Common myeloid progenitor, CD34-positive (primary cell): ENCODE measurements at regions not wholly inside any gene's neighbourhood (a gene's known extent, or its start where the extent isn't known, plus 50 kb on each side); places are given as distances from the start of the nearest gene placed in this dataset.

Experiments
- CTCF ChIA-PET: fragments of 350-600 bp; sonication (Branson Sonifier 250); formaldehyde crosslinking; loops from one replicate; lab custom pipeline; 2021; ENCODE audit warnings: antibody characterized with exemption; lab: Charles Lee
- POLR2A ChIA-PET: fragments of 350-600 bp; sonication (Branson Sonifier 250); formaldehyde crosslinking; loops from one replicate; lab custom pipeline; 2021; ENCODE audit warnings: antibody characterized with exemption; lab: Charles Lee
- DNase-seq, 3 donors: peaks; one replicate each; pipeline versions ENCODE4 v3.0.0 to v3.0.0-alpha.2; 2013
- H3K27ac ChIP-seq, 2 experiments: 1 replicate in 1 of 2; 2 replicates in 1 of 2; pipeline ENCODE4 v1.7.0; 2013; ENCODE audit warnings: inconsistent platforms in 2 of 2, low read length in 2 of 2, mild to moderate bottlenecking in 2 of 2, low read depth in 1 of 2, moderate library complexity in 1 of 2; ENCODE audit not compliant: severe bottlenecking in 2 of 2, insufficient read depth in 1 of 2, poor library complexity in 1 of 2
- H3K27me3 ChIP-seq, 5 experiments: replicated peaks in 2 of 5; 1 replicate in 3 of 5; 2 replicates in 2 of 5; pipeline versions ENCODE4 v1.6.1 to v1.7.0; 2013; ENCODE audit warnings: low read length in 4 of 5, mild to moderate bottlenecking in 2 of 5, moderate library complexity in 2 of 5, inconsistent platforms in 1 of 5; ENCODE audit not compliant: insufficient read depth in 5 of 5, control insufficient read depth in 4 of 5
- H3K36me3 ChIP-seq, 4 experiments: 1 replicate in 2 of 4; 2 replicates in 2 of 4; pipeline versions ENCODE4 v1.6.1 to v1.7.0; 2013; ENCODE audit warnings: low read length in 3 of 4, control low read depth in 1 of 4, mild to moderate bottlenecking in 1 of 4; ENCODE audit not compliant: control insufficient read depth in 4 of 4, insufficient read depth in 4 of 4
- H3K4me1 ChIP-seq, 4 experiments: 1 replicate in 3 of 4; 2 replicates in 1 of 4; pipeline versions ENCODE4 v1.6.1 to v1.7.1; 2013; ENCODE audit warnings: low read length in 3 of 4, mild to moderate bottlenecking in 3 of 4, control low read depth in 1 of 4, inconsistent platforms in 1 of 4, moderate library complexity in 1 of 4; ENCODE audit not compliant: control insufficient read depth in 4 of 4, insufficient read depth in 4 of 4; ENCODE audit errors: control extremely low read depth in 1 of 4
- H3K4me3 ChIP-seq, 7 experiments: 1 replicate in 4 of 7; 2 replicates in 3 of 7; pipeline versions ENCODE4 v1.5.1 to v1.7.0; 2013; ENCODE audit warnings: mild to moderate bottlenecking in 7 of 7, low read length in 6 of 7, moderate library complexity in 6 of 7, inconsistent platforms in 2 of 7, low read depth in 2 of 7, control low read depth in 1 of 7; ENCODE audit not compliant: insufficient read depth in 4 of 7, control insufficient read depth in 1 of 7; ENCODE audit errors: extremely low read depth in 1 of 7
- H3K9me3 ChIP-seq, 5 experiments: 1 replicate in 4 of 5; 2 replicates in 1 of 5; pipeline versions ENCODE4 v1.6.1 to v1.7.1; 2013; ENCODE audit warnings: low read length in 4 of 5, mild to moderate bottlenecking in 2 of 5, inconsistent platforms in 1 of 5, low read depth in 1 of 5, moderate library complexity in 1 of 5; ENCODE audit not compliant: control insufficient read depth in 4 of 5, insufficient read depth in 2 of 5; ENCODE audit errors: control extremely low read depth in 1 of 5
- WGBS: methylation state at CpG from one replicate; pipeline ENCODE4 v1.1.5; 2013; ENCODE audit not compliant: insufficient coverage; 5-methylcytosine and 5-hydroxymethylcytosine counted together

DNA sequence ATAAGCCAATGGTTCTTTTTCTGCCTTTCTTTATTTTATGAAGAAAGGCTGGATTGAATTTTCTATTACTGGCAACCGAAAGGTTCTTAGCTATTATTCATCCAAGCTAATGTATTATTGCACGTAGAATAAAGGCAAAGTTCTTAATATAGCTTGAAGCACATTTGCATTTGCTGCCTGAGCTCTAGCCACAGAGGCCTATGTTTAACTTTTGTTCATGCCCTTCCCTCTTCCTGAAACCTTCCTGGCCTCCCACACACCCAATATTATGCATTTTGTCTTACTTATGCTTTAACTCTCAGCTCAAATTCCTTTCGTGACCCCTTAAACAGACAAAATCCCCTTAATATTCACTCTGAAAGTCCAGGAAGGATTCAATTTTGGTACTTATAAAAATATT, 71.0 kb upstream of the ZNF280D start:
- CTCF ChIA-PET, result no interaction called here
- H3K36me3 ChIP-seq, result no peaks in the 10 kb centered on the region
- no peaks in the 10 kb centered on the region for H3K27me3 ChIP-seq
- POLR2A ChIA-PET, result no interaction called here
- H3K4me3 ChIP-seq, result no peak overlapping the region
- 100% methylated on average over 1 of the region's 3 CpGs for WGBS
- no peaks in the 10 kb centered on the region for H3K4me1 ChIP-seq
- H3K27ac ChIP-seq, result no peak overlapping the region
- no peak for DNase-seq
- peaks cover 7 to 16% (median 10%) of the 10 kb centered on the region in 5 experiments for H3K9me3 ChIP-seq

DNA sequence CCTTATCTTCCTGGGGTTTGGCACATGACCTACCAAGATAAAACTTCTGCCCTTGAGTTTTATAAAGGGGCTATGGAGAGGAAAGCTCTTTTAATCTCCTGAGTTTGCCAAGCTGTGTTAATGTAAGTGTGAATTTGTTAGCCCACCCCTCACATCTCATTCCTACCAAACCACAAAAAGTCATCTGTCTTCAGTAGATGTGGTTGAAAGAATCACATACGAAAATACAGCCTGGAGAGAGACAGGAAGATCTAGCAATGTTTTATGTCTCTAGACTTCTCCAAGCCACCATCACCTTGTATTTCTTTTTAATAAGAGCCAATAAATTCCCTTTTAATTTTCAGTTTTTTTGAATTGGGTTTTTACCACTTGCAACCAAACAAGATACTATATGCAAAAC, 68.9 kb upstream of the ZNF280D start:
- Histone ChIP-seq H3K4me1 (no peaks in the 10 kb centered on the region), H3K36me3 (no peaks in the 10 kb centered on the region), H3K4me3 (no peak overlapping the region), H3K27me3 (no peaks in the 10 kb centered on the region), H3K9me3 (peaks cover 0 to 1% (median 0%) of the 10 kb centered on the region in 5 experiments), H3K27ac (no peak overlapping the region)
- WGBS, result no CpG with 5 or more reads among the region's 1 CpG
- ChIA-PET POLR2A (no interaction called here), CTCF (interaction anchor here (1.4 kb wide), 1 partner anchor 17 kb away, joined by 3 read pairs; no protein-coding TSS in a partner anchor)
- peak in 1 of 3 donors; percentile 28 for DNase-seq

DNA sequence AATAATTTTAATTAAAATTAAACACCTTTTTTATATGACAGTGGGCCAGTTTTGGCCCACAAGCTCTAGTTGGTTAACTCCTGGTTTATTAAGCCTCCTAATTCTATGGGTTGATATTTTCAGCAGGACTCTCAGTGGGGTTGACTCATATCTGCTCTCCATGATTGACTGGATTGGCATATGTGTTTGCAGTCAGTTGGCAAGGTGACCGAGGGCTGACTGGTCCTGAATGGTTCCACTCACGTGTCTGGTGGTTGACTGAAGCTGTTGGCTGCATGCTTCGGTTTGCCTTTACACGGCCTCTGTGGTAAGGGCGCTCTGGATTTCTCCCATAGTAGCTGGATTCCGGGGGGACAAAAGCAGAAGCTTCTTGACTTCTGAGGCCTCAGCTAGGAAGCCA, 65.3 kb upstream of the ZNF280D start:
- DNase-seq, result no peak
- Histone ChIP-seq H3K27me3 (no peaks in the 10 kb centered on the region), H3K4me3 (no peak overlapping the region), H3K27ac (no peak overlapping the region), H3K9me3 (peaks cover 0 to 2% (median 0%) of the 10 kb centered on the region in 5 experiments), H3K4me1 (no peaks in the 10 kb centered on the region), H3K36me3 (no peaks in the 10 kb centered on the region)
- WGBS, result 98% methylated on average over 6 of the region's 6 CpGs
- POLR2A ChIA-PET, result no interaction called here
- CTCF ChIA-PET, result interaction anchor here (1.6 kb wide), 1 partner anchor 8 kb away, joined by 3 read pairs; no protein-coding TSS in a partner anchor

- ChIA-PET CTCF (no interaction called here), POLR2A (interaction anchor here (0.6 kb wide), 1 partner anchor 865 kb away, joined by 6 read pairs; no protein-coding TSS in a partner anchor)
- peaks cover 0 to 4% (median 0%) of the 10 kb centered on the region in 5 experiments for H3K9me3 ChIP-seq
- no peak overlapping the region for H3K27ac ChIP-seq
- no peaks in the 10 kb centered on the region for H3K36me3 ChIP-seq
- H3K27me3 ChIP-seq, result no peaks in the 10 kb centered on the region
- no peak for DNase-seq
- no peak overlapping the region for H3K4me3 ChIP-seq
- WGBS, result no CpG with 5 or more reads among the region's 1 CpG
- H3K4me1 ChIP-seq, result no peaks in the 10 kb centered on the region
These were observed 64.5 kb upstream of the ZNF280D start for GRCh38 chr15:56797720-56798275.

DNA sequence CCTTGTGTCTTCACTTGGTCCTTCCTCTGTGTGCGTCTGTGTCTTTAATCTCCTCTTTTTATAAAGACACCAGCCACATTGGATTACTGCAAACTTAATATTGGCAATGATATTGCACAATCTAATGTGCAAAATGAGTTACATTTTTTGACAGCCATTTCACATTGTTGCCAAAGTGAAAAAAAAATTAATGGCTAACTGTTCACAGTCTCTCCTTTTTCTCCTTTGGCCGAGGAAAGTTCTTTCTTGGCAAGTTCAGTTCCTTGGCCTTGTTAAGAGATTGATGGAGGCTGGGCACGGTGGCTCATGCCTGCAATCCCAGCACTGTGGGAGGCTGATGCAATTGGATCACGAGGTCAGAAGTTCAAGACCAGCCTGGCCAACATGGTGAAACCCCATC, 62.2 kb upstream of the ZNF280D start:
- ChIA-PET POLR2A (no interaction called here), CTCF (no interaction called here)
- H3K9me3 ChIP-seq, result peaks cover 0 to 9% (median 0%) of the 10 kb centered on the region in 5 experiments
- WGBS, result 100% methylated on average over 1 of the region's 4 CpGs
- no peaks in the 10 kb centered on the region for H3K4me1 ChIP-seq
- DNase-seq, result no peak
- H3K36me3 ChIP-seq, result no peaks in the 10 kb centered on the region
- H3K27me3 ChIP-seq, result no peaks in the 10 kb centered on the region
- no peak overlapping the region for H3K27ac ChIP-seq
- H3K4me3 ChIP-seq, result no peak overlapping the region

- Histone ChIP-seq H3K4me3 (no peak overlapping the region), H3K4me1 (no peaks in the 10 kb centered on the region), H3K27ac (no peak overlapping the region), H3K9me3 (peaks cover 0 to 9% (median 0%) of the 10 kb centered on the region in 5 experiments), H3K27me3 (no peaks in the 10 kb centered on the region), H3K36me3 (no peaks in the 10 kb centered on the region)
- POLR2A ChIA-PET, result no interaction called here
- no peak for DNase-seq
- CTCF ChIA-PET, result interaction anchor here (1.2 kb wide), 1 partner anchor 9 kb away, joined by 3 read pairs; no protein-coding TSS in a partner anchor
- WGBS, result 100% methylated on average over 2 of the region's 5 CpGs
These were observed 61.4 kb upstream of the ZNF280D start for GRCh38 chr15:56794553-56795329.

DNA sequence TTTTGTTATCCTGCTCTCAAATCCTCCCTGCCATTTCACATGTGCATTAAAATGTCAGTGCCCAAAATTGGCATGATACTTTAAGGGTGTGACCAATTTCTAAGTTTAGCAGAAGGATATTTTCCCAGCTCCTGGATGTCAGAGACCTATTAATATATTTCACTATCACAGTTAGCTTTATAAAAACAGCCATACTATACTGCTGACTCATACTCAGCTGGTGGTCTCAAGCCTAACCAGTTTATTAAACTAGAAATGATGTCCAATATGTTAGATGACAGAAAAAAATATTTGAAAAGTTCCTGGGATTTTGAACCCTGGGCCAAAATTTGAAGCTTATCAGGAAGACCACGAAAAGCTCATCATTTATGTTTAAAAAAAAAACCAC, 60.9 kb upstream of the ZNF280D start:
- POLR2A ChIA-PET, result no interaction called here
- H3K4me3 ChIP-seq, result no peak overlapping the region
- H3K27me3 ChIP-seq, result no peaks in the 10 kb centered on the region
- DNase-seq, result no peak
- no CpG with 5 or more reads among the region's 1 CpG for WGBS
- no peaks in the 10 kb centered on the region for H3K4me1 ChIP-seq
- H3K9me3 ChIP-seq, result peaks cover 0 to 9% (median 0%) of the 10 kb centered on the region in 5 experiments
- H3K27ac ChIP-seq, result no peak overlapping the region
- no peaks in the 10 kb centered on the region for H3K36me3 ChIP-seq
- CTCF ChIA-PET, result interaction anchor here (1.2 kb wide), 1 partner anchor 8 kb away, joined by 3 read pairs; no protein-coding TSS in a partner anchor
